ENCODE measurements at regions not wholly inside any gene's neighbourhood (a gene's known extent, or its start where the extent isn't known, plus 50 kb on each side); places are given as distances from the start of the nearest gene placed in this dataset.

DNA sequence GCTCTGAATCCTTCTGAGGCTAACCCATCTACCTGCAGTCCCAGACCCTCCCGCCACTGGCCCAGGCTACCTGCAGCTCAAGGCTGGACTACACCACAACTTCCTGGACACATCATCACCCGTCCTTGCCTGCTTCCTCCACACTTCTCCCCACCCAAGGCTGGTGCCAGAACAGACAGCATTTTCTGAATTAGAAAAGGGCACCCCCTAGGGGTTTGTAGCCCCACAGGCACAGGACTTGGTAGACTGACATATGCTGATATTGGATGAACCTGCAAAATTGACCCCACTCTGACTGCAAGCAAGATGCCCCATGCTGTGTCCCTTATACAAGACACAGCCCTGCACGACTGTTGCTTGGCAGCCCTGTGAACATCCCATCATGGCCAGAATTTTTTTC lies 271.5 kb upstream of the C16orf82 start:
- TF ChIP-seq ZNF274 (IDR thresholded peaks at IDR 0.05; ENCODE audit: low read depth, low read length), result no peak
- TF ChIP-seq SUZ12 (IDR thresholded peaks at IDR 0.05; ENCODE audit: extremely low read depth, insufficient read depth, insufficient read length), result no peak
- no peak for TF ChIP-seq YY1 (IDR thresholded peaks at IDR 0.05; ENCODE audit: insufficient read depth, insufficient read length)

Data from NT2/D1 (cell line).